GM21786 (cell line): ENCODE measurements at regions not wholly inside any gene's neighbourhood (a gene's known extent, or its start where the extent isn't known, plus 50 kb on each side); places are given as distances from the start of the nearest gene placed in this dataset.
"Not testable (repeated sequence)": the region's sequence is repeated elsewhere in the genome, so short reads cannot be mapped to it uniquely, and the experiment has no call there.

Experiments used
- ATAC-seq: cut with Tn5 transposase; IDR thresholded peaks from one replicate; pipeline ENCODE4 v1.9.1; 2021; ENCODE audit not compliant: unreplicated experiment

DNA sequence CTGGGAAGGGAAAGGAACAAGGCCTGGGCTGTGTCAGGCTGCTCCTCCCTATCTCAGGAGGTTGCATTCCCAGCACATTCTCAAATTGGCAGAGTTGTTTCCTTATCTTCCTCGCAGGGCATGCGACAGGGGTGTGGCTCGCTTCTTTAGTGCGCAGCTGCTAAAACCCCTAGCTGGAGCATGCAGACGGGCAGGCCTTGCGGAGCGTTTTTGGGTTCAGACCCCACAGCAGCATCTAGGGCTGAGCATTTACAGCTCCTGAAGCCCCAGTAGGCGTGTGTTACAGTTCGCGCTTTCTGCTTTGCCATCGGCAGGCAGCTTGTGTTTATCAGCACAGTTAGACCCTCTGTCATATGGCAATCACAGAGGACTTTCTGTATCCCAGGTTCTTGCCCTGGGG is 392.4 kb downstream of the TECRL start:
- no peak for ATAC-seq

DNA sequence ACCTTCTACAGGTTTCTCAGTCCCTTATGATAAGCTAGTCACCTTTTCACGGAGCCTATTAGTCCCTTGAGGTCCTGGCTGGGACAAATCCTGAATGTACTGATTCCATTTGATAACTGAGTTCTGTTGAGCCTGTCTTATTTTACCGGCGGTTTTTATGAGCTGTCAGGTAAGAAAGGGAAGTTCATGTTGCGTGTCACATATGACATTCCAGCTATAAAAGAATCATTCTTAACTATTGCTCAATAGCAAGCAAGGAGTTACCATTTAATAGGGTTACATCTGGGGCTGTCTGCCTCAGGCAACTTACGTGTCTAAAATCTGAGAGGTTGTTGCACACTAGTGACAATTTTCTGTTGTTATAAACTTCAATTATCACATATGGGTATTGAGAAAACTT is 394.6 kb downstream of the TECRL start:
- ATAC-seq = no peak

- ATAC-seq = peak; percentile 100
Observed at GRCh38 chr4:64001229-64001898, 407.9 kb downstream of the TECRL start.

DNA sequence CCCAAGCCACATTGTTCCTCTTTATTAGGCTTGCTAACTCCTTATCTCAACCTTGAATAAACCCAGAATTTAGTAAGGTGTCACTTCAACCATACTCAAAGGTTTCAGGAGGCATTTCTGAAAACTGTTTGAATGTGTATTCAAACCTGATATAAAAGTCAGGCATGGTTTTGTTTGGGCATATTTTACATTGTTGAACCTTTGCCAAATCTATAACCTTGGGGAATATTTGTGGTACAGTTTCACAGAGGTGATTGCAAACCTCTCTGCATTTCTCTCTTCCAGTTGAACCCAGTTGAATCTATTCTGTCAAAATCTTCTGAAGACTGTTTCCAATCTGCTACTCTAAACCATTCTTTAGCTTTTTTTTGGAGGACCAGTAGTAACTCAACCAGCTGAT is 409.0 kb downstream of the TECRL start:
- ATAC-seq = no peak

DNA sequence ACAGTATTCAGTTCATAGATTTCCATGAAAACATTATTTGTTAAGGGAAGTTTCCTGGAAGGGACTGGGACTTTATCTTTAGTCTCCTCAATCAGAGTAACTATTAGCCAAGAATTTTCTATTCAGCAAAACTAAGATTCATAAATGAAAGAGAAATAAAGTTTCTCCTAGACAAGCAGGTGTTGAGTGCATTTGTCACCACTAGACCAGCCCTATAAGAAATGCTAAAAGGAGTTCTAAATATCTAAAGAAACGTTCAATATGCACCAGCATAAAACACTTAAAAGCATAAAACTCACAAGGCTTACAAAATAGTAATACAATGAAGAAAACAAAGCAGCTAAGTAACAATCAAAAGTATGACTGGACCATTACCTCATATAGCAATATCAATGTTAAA is 423.0 kb downstream of the TECRL start:
- no peak for ATAC-seq

DNA sequence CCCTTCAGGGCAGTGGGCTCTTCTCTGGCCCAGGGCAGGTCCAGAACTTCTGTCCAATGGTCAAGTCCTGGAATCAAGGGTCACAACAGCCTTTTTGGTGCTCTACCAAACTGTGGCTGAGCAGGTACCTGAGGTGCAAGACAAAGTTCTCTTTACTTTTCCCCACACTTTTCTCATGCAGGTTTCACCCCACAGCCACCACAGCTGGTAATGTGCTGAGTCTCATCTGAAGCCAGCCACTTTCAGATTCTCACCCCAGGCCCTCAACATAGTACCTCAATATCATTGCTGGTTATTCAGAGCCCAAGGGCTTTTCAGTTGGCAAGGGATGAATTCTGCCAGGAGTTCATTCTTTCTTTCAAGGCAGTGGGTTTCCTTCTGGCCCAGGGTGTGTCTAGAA is 426.0 kb downstream of the TECRL start:
- ATAC-seq = no peak

GRCh38 chr4:63965875-63966274 is 443.4 kb downstream of the TECRL start:
- ATAC-seq = no peak

- ATAC-seq = not testable (repeated sequence)
Observed at GRCh38 chr4:63942706-63943286, 466.5 kb downstream of the TECRL start.

DNA sequence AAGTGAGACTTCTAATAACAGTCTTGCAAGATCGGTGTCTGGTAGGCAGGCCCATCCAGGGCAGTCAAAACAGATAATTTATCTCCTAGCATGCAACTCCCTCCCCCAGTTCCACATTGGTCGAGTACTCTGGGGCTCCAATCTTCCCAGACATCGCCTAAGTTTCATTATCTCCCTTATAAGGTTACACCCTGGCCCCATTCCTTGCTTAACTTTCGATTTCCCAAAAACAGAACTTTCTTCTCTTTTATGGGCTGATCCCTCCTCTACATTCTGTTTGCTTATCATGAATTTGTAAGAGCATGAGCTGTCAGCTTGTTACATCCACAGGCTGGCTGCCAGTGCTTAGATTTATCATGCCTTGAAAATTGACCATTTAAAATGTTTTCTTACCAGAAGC is 471.3 kb downstream of the TECRL start:
- ATAC-seq = no peak

GRCh38 chr4:63922146-63922545 is 487.1 kb downstream of the TECRL start:
- ATAC-seq = no peak

DNA sequence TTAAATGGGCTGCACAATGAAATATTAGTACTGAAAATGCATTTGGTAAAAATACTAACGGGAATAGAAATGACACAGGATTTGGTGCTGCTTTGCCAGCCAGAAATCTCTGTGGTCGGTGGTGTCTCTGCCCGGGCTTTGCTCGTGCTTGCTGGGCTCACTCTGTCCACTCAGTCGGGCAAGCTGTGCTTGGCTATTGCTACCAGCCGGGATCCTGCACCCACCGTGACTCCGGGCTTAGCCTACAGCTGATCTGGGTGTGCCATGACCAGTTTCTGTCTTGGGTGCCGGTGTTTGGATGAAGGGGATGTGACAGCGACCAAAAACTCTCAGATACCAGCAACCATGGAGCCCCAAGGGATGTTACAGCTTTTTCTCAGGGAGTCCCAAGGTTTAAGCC is 487.7 kb downstream of the TECRL start:
- no peak for ATAC-seq

- ATAC-seq = no peak
Observed at GRCh38 chr4:63919636-63920365, 489.4 kb downstream of the TECRL start.

DNA sequence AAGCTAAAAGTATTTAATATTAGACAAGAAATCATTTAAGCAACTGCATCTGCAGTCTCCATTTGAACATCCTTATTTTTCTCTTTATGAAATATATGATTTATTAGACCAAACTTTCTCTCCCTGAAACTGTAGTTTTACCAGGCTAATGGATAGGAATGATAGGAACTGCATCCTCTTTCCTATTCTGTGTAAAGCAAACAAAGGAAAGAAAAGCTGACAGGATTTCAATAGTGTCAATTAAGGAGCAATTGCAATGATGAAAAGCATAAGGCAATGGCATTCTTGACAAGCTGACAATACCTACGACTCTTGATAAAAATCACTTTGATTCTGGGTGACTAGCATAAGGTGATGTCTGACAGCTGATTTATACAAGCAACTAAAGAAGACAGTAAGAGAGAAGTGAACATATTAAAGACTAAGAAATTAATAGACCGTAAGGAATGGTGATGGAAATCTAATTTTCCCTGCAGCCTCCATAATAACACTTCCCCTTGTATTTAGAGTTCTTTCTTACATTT is 502.5 kb downstream of the TECRL start:
- no peak for ATAC-seq

- no peak for ATAC-seq
Observed at GRCh38 chr4:63904201-63904600, 505.0 kb downstream of the TECRL start.

DNA sequence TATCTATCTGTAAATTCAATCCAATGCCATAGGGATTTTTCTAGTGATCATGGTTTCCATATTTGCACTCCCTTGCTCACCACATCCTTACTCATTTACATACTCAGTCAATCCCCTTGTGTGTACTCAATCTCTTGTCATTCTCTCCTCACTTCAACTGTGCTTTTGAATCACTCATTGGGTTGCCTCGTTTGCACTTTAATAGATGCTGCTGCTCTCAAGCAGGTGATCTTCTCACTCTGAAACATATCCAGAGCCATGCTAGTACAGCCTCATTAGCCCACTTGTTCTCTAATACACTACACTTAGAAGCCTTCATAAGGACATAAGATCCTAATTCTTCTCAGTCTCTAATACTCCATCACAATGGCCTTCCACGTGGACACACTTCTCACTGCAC is 507.9 kb downstream of the TECRL start:
- ATAC-seq = no peak

GRCh38 chr4:63898961-63899360 is 510.3 kb downstream of the TECRL start:
- no peak for ATAC-seq

GRCh38 chr4:63894161-63894560 is 515.1 kb downstream of the TECRL start:
- ATAC-seq = no peak

DNA sequence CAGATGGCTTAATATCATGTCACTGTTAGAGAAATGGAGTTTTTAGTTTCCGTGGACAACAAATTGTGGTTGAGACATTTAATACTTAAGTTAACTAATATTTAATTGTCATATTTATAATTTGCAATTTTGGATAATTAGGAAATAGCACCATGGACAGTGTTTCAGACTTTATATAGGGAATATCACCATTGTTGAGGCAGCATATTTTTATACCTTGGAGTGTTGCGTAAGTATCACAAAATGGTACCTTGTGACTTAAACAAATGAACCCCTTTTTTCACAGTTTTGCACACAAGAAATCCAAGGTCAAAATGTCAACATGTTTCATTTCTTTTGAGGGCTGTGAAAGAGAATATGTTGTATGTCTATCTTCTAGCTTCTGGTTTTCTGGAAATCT is 539.9 kb downstream of the TECRL start:
- ATAC-seq = no peak

GRCh38 chr4:63851496-63851895 is 557.8 kb downstream of the TECRL start:
- no peak for ATAC-seq

GRCh38 chr4:63841266-63841665 is 568.0 kb downstream of the TECRL start:
- ATAC-seq = no peak

GRCh38 chr4:63831590-63832155 is 577.6 kb downstream of the TECRL start:
- no peak for ATAC-seq
